ENCODE measurements at regions not wholly inside any gene's neighbourhood (a gene's known extent, or its start where the extent isn't known, plus 50 kb on each side); places are given as distances from the start of the nearest gene placed in this dataset.

DNA sequence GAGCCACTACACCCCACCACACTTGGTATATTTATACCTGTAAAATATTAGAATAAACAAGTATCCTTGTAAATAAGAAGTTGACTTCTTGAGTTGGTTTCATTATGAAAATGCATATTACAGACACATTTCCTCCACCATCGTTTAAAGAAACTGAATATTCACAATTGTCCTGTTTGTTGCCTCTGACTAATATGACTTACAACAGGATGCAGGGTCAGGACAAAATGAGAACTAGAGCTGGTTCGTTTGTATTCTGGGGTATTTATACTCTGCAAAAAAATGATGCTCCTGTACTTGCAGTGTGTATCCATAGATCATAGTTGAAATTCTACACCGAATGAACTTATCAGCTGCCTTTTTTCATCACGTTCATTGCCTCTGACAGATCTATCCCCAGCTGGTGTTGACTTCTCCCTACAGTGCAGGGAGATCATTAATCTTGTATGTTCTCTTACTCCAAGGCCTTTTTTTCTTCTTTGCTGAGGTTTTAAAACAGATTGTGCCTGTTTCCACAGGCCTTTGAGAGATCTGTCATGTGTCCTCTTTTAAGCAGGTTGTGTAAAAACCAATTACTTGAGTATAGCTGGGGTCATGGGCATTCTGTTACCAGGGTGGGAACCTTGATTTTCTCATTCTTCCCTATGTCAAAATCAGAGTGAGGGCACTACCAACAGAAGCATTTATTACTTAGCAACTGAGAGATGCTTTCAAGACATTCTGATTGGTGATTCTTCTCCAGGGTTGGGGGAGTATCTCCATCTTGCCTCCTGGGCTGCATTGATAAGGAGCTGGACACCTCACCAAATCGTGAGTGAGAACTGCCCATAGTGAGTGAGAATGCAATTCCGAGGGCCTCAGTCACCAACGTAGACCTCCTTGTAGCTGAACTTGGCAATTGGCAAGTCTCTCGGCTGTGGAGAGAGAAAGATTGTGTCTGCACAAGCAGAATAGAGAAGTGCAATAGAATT lies 78.8 kb upstream of the CD83 start:
- Histone ChIP-seq H3K9me2 (ENCODE audit: insufficient read depth, low read length) (no peaks in the 10 kb centered on the region), H3K36me3 (ENCODE audit: insufficient read depth, low read length) (no peaks in the 10 kb centered on the region), H2AFZ (ENCODE audit: low read length) (no peak overlapping the region), H4K20me1 (ENCODE audit: insufficient read depth, low read length) (no peaks in the 10 kb centered on the region), H3K27ac (ENCODE audit: low read depth, low read length, poor library complexity, severe bottlenecking) (no peak overlapping the region), H3K4me2 (ENCODE audit: low read length) (no peak overlapping the region), H3K9me3 (ENCODE audit: low read length) (no peaks in the 10 kb centered on the region), H3K4me1 (ENCODE audit: insufficient read depth, low read length, poor library complexity, severe bottlenecking) (no peaks in the 10 kb centered on the region), H3K4me3 (ENCODE audit: low read depth, low read length, poor library complexity, severe bottlenecking) (no peak overlapping the region), H3K79me2 (ENCODE audit: insufficient read depth, low read depth, low read length) (no peaks in the 10 kb centered on the region)
- POLR2A ChIA-PET, result interaction anchor here (0.5 to 1.3 kb wide), 7 partner anchors 8 to 1243 kb away, joined by 3 to 8 read pairs (median 3); no protein-coding TSS in a partner anchor
- intact Hi-C loops (cut with micrococcal nuclease; ENCODE audit: unreplicated experiment), result no loop called here
- BruUV-seq (replicated peaks), result no TSS peak
- DNase-seq (ENCODE audit: low spot score), result no peak
- no peak for TF ChIP-seq EZH2phosphoT487 (IDR thresholded peaks at IDR 0.05; ENCODE audit: borderline replicate concordance, low read depth, low read length)
- TF ChIP-seq, protein P1, sequence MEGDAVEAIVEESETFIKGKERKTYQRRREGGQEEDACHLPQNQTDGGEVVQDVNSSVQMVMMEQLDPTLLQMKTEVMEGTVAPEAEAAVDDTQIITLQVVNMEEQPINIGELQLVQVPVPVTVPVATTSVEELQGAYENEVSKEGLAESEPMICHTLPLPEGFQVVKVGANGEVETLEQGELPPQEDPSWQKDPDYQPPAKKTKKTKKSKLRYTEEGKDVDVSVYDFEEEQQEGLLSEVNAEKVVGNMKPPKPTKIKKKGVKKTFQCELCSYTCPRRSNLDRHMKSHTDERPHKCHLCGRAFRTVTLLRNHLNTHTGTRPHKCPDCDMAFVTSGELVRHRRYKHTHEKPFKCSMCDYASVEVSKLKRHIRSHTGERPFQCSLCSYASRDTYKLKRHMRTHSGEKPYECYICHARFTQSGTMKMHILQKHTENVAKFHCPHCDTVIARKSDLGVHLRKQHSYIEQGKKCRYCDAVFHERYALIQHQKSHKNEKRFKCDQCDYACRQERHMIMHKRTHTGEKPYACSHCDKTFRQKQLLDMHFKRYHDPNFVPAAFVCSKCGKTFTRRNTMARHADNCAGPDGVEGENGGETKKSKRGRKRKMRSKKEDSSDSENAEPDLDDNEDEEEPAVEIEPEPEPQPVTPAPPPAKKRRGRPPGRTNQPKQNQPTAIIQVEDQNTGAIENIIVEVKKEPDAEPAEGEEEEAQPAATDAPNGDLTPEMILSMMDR (conservative IDR thresholded peaks at IDR 0.05; ENCODE audit: low read length), result no peak
- CTCF ChIA-PET (ENCODE audit: unreplicated experiment), result no interaction called here

DNA sequence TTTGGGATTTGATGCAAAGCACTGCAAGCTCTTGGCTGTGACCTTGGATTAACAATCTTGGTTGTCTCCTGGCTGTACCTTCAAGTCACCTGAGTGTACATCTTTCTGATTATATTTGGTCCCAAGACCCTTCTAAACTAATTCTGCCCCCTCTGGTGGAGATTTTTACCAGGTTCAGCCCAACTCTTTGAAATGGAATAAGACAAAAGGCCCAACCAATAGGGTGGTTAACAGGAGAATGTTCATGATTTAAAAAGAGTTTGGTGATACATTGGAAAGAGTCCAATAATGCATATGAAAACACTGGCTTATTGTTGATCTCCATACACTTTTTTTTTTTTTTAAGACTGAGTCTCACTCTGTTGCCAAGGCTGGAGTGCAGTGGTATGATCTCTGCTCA lies 77.5 kb upstream of the CD83 start:
- BruUV-seq (replicated peaks), result no TSS peak
- DNase-seq (ENCODE audit: low spot score), result peak; percentile 7
- no peak for TF ChIP-seq EZH2phosphoT487 (IDR thresholded peaks at IDR 0.05; ENCODE audit: borderline replicate concordance, low read depth, low read length)
- TF ChIP-seq, protein P1 (conservative IDR thresholded peaks at IDR 0.05; ENCODE audit: low read length), result peak; percentile 41
- Histone ChIP-seq H3K4me1 (ENCODE audit: insufficient read depth, low read length, poor library complexity, severe bottlenecking) (no peaks in the 10 kb centered on the region), H4K20me1 (ENCODE audit: insufficient read depth, low read length) (no peaks in the 10 kb centered on the region), H3K79me2 (ENCODE audit: insufficient read depth, low read depth, low read length) (no peaks in the 10 kb centered on the region), H2AFZ (ENCODE audit: low read length) (no peak overlapping the region), H3K4me2 (ENCODE audit: low read length) (no peak overlapping the region), H3K4me3 (ENCODE audit: low read depth, low read length, poor library complexity, severe bottlenecking) (no peak overlapping the region), H3K9me2 (ENCODE audit: insufficient read depth, low read length) (no peaks in the 10 kb centered on the region), H3K27ac (ENCODE audit: low read depth, low read length, poor library complexity, severe bottlenecking) (no peak overlapping the region), H3K9me3 (ENCODE audit: low read length) (no peaks in the 10 kb centered on the region), H3K36me3 (ENCODE audit: insufficient read depth, low read length) (no peaks in the 10 kb centered on the region)
- POLR2A ChIA-PET, result interaction anchor here (0.9 to 1.0 kb wide), 3 partner anchors 9 to 792 kb away, joined by 3 to 4 read pairs (median 3); no protein-coding TSS in a partner anchor
- intact Hi-C loops (cut with micrococcal nuclease; ENCODE audit: unreplicated experiment), result loop anchor here (10.0 kb wide), 1 partner anchor 165 kb away; no protein-coding TSS in a partner anchor
- CTCF ChIA-PET (ENCODE audit: unreplicated experiment), result no interaction called here
